ENCODE measurements at regions not wholly inside any gene's neighbourhood (a gene's known extent, or its start where the extent isn't known, plus 50 kb on each side); places are given as distances from the start of the nearest gene placed in this dataset.
"Not testable (repeated sequence)": the region's sequence is repeated elsewhere in the genome, so short reads cannot be mapped to it uniquely, and the experiment has no call there.

GRCh38 chr6:28682542-28682941, 156.9 kb downstream of the GPX5 start:
- Histone ChIP-seq H3K27ac (ENCODE audit: insufficient read depth, low read length, poor library complexity, severe bottlenecking) (no peak overlapping the region), H3K36me3 (ENCODE audit: control insufficient read depth, insufficient read depth, low read length) (no peaks in the 10 kb centered on the region), H3K27me3 (replicated peaks; ENCODE audit: control insufficient read depth, insufficient read depth, low read length, poor library complexity, severe bottlenecking) (no peaks in the 10 kb centered on the region), H3K4me3 (ENCODE audit: insufficient read depth, low read depth, low read length, poor library complexity, severe bottlenecking) (no peak overlapping the region), H3K4me1 (ENCODE audit: control insufficient read depth, insufficient read depth, low read length, poor library complexity, severe bottlenecking) (no peaks in the 10 kb centered on the region), H3K9me3 (ENCODE audit: control insufficient read depth, low read length) (no peaks in the 10 kb centered on the region)
- no peak for DNase-seq

GRCh38 chr6:28682956-28683685, 157.4 kb downstream of the GPX5 start:
- not testable (repeated sequence) for H3K9me3 ChIP-seq (ENCODE audit: control insufficient read depth, low read length); H3K4me1 ChIP-seq (ENCODE audit: control insufficient read depth, insufficient read depth, low read length, poor library complexity, severe bottlenecking); H3K27me3 ChIP-seq (replicated peaks; ENCODE audit: control insufficient read depth, insufficient read depth, low read length, poor library complexity, severe bottlenecking); DNase-seq; H3K4me3 ChIP-seq (ENCODE audit: insufficient read depth, low read depth, low read length, poor library complexity, severe bottlenecking); H3K27ac ChIP-seq (ENCODE audit: insufficient read depth, low read length, poor library complexity, severe bottlenecking); H3K36me3 ChIP-seq (ENCODE audit: control insufficient read depth, insufficient read depth, low read length)

- no peak for DNase-seq
- Histone ChIP-seq H3K27me3 (replicated peaks; ENCODE audit: control insufficient read depth, insufficient read depth, low read length, poor library complexity, severe bottlenecking) (no peaks in the 10 kb centered on the region), H3K27ac (ENCODE audit: insufficient read depth, low read length, poor library complexity, severe bottlenecking) (no peak overlapping the region), H3K36me3 (ENCODE audit: control insufficient read depth, insufficient read depth, low read length) (no peaks in the 10 kb centered on the region), H3K4me1 (ENCODE audit: control insufficient read depth, insufficient read depth, low read length, poor library complexity, severe bottlenecking) (no peaks in the 10 kb centered on the region), H3K9me3 (ENCODE audit: control insufficient read depth, low read length) (no peaks in the 10 kb centered on the region), H3K4me3 (ENCODE audit: insufficient read depth, low read depth, low read length, poor library complexity, severe bottlenecking) (no peak overlapping the region)
Measured at GRCh38 chr6:28683945-28684538, 158.4 kb downstream of the GPX5 start.

GRCh38 chr6:28685960-28686359, 160.3 kb downstream of the GPX5 start:
- DNase-seq; H3K4me3 ChIP-seq (ENCODE audit: insufficient read depth, low read depth, low read length, poor library complexity, severe bottlenecking); H3K27me3 ChIP-seq (replicated peaks; ENCODE audit: control insufficient read depth, insufficient read depth, low read length, poor library complexity, severe bottlenecking); H3K36me3 ChIP-seq (ENCODE audit: control insufficient read depth, insufficient read depth, low read length); H3K4me1 ChIP-seq (ENCODE audit: control insufficient read depth, insufficient read depth, low read length, poor library complexity, severe bottlenecking); H3K27ac ChIP-seq (ENCODE audit: insufficient read depth, low read length, poor library complexity, severe bottlenecking); H3K9me3 ChIP-seq (ENCODE audit: control insufficient read depth, low read length): not testable (repeated sequence)

- H3K9me3 ChIP-seq (ENCODE audit: control insufficient read depth, low read length); H3K4me1 ChIP-seq (ENCODE audit: control insufficient read depth, insufficient read depth, low read length, poor library complexity, severe bottlenecking); H3K27ac ChIP-seq (ENCODE audit: insufficient read depth, low read length, poor library complexity, severe bottlenecking); H3K4me3 ChIP-seq (ENCODE audit: insufficient read depth, low read depth, low read length, poor library complexity, severe bottlenecking); H3K27me3 ChIP-seq (replicated peaks; ENCODE audit: control insufficient read depth, insufficient read depth, low read length, poor library complexity, severe bottlenecking); H3K36me3 ChIP-seq (ENCODE audit: control insufficient read depth, insufficient read depth, low read length): not testable (repeated sequence)
- peak in 1 of 3 donors; percentile 34 for DNase-seq
Measured at GRCh38 chr6:28686446-28687027, 160.9 kb downstream of the GPX5 start.

- H3K4me3 ChIP-seq (ENCODE audit: insufficient read depth, low read depth, low read length, poor library complexity, severe bottlenecking); H3K27ac ChIP-seq (ENCODE audit: insufficient read depth, low read length, poor library complexity, severe bottlenecking): not testable (repeated sequence)
Measured at GRCh38 chr6:28687309-28687981, 161.8 kb downstream of the GPX5 start.

GRCh38 chr6:28691991-28692390, 166.3 kb downstream of the GPX5 start:
- peaks cover 32% of the 10 kb centered on the region for H3K27me3 ChIP-seq (replicated peaks; ENCODE audit: control insufficient read depth, insufficient read depth, low read length, poor library complexity, severe bottlenecking)
- H3K4me1 ChIP-seq (ENCODE audit: control insufficient read depth, insufficient read depth, low read length, poor library complexity, severe bottlenecking); DNase-seq; H3K4me3 ChIP-seq (ENCODE audit: insufficient read depth, low read depth, low read length, poor library complexity, severe bottlenecking); H3K9me3 ChIP-seq (ENCODE audit: control insufficient read depth, low read length); H3K27ac ChIP-seq (ENCODE audit: insufficient read depth, low read length, poor library complexity, severe bottlenecking); H3K36me3 ChIP-seq (ENCODE audit: control insufficient read depth, insufficient read depth, low read length): not testable (repeated sequence)

More at GRCh38 chr6:28687309-28687981, 161.8 kb downstream of the GPX5 start:
- not testable (repeated sequence) for H3K4me1 ChIP-seq (ENCODE audit: control insufficient read depth, insufficient read depth, low read length, poor library complexity, severe bottlenecking); H3K9me3 ChIP-seq (ENCODE audit: control insufficient read depth, low read length); H3K36me3 ChIP-seq (ENCODE audit: control insufficient read depth, insufficient read depth, low read length); DNase-seq; H3K27me3 ChIP-seq (replicated peaks; ENCODE audit: control insufficient read depth, insufficient read depth, low read length, poor library complexity, severe bottlenecking)

GRCh38 chr6:28693033-28693750, 167.5 kb downstream of the GPX5 start:
- no peaks in the 10 kb centered on the region for H3K36me3 ChIP-seq (ENCODE audit: control insufficient read depth, insufficient read depth, low read length)
- no peaks in the 10 kb centered on the region for H3K9me3 ChIP-seq (ENCODE audit: control insufficient read depth, low read length)
- H3K4me1 ChIP-seq (ENCODE audit: control insufficient read depth, insufficient read depth, low read length, poor library complexity, severe bottlenecking) = no peaks in the 10 kb centered on the region
- H3K4me3 ChIP-seq (ENCODE audit: insufficient read depth, low read depth, low read length, poor library complexity, severe bottlenecking) = no peak overlapping the region
- H3K27me3 ChIP-seq (replicated peaks; ENCODE audit: control insufficient read depth, insufficient read depth, low read length, poor library complexity, severe bottlenecking) = peaks cover 41% of the 10 kb centered on the region
- DNase-seq = no peak
- H3K27ac ChIP-seq (ENCODE audit: insufficient read depth, low read length, poor library complexity, severe bottlenecking) = no peak overlapping the region

GRCh38 chr6:28693751-28694443, 168.2 kb downstream of the GPX5 start:
- no peak overlapping the region for H3K27ac ChIP-seq (ENCODE audit: insufficient read depth, low read length, poor library complexity, severe bottlenecking)
- H3K4me3 ChIP-seq (ENCODE audit: insufficient read depth, low read depth, low read length, poor library complexity, severe bottlenecking) = no peak overlapping the region
- no peak for DNase-seq
- no peaks in the 10 kb centered on the region for H3K4me1 ChIP-seq (ENCODE audit: control insufficient read depth, insufficient read depth, low read length, poor library complexity, severe bottlenecking)
- no peaks in the 10 kb centered on the region for H3K9me3 ChIP-seq (ENCODE audit: control insufficient read depth, low read length)
- H3K27me3 ChIP-seq (replicated peaks; ENCODE audit: control insufficient read depth, insufficient read depth, low read length, poor library complexity, severe bottlenecking) = peaks cover 41% of the 10 kb centered on the region
- H3K36me3 ChIP-seq (ENCODE audit: control insufficient read depth, insufficient read depth, low read length) = no peaks in the 10 kb centered on the region

Data from effector memory CD4-positive, alpha-beta T cell (primary cell).